Fibroblast of the aortic adventitia (primary cell): ENCODE measurements at regions not wholly inside any gene's neighbourhood (a gene's known extent, or its start where the extent isn't known, plus 50 kb on each side); places are given as distances from the start of the nearest gene placed in this dataset.

Source experiments
- DNase-seq: peaks from one replicate; pipeline ENCODE4 v3.0.0-alpha.2; 2010; ENCODE audit warnings: low read depth
- H3K4me3 ChIP-seq: 2 replicates; pipeline ENCODE4 v1.5.1; 2011; ENCODE audit warnings: low read depth, mild to moderate bottlenecking, control low read depth, low read length, moderate library complexity
- CTCF ChIP-seq: IDR thresholded peaks from 2 replicates; pipeline ENCODE4 v1.5.1; 2011; ENCODE audit warnings: mild to moderate bottlenecking, low read length, control low read depth, inconsistent platforms; ENCODE audit not compliant: insufficient read depth

- TF ChIP-seq CTCF, result no peak
- no peak for DNase-seq
- no peak overlapping the region for H3K4me3 ChIP-seq
Measured at GRCh38 chr2:220433131-220433530, 805.7 kb downstream of the SLC4A3 start.

GRCh38 chr2:220434385-220434784, 807.0 kb downstream of the SLC4A3 start:
- no peak for TF ChIP-seq CTCF
- peak; percentile 72 for DNase-seq
- H3K4me3 ChIP-seq, result no peak overlapping the region

GRCh38 chr2:220437938-220438337, 810.5 kb downstream of the SLC4A3 start:
- no peak for TF ChIP-seq CTCF
- no peak overlapping the region for H3K4me3 ChIP-seq
- no peak for DNase-seq

GRCh38 chr2:220440731-220441130, 813.3 kb downstream of the SLC4A3 start:
- no peak overlapping the region for H3K4me3 ChIP-seq
- no peak for TF ChIP-seq CTCF
- DNase-seq, result no peak

- H3K4me3 ChIP-seq, result no peak overlapping the region
- TF ChIP-seq CTCF, result no peak
- DNase-seq, result no peak
Measured at GRCh38 chr2:220441404-220441803, 814.0 kb downstream of the SLC4A3 start.

- no peak for DNase-seq
- H3K4me3 ChIP-seq, result no peak overlapping the region
- TF ChIP-seq CTCF, result no peak
Measured at GRCh38 chr2:220442012-220442411, 814.6 kb downstream of the SLC4A3 start.

- DNase-seq, result peak; percentile 23
- no peak for TF ChIP-seq CTCF
- no peak overlapping the region for H3K4me3 ChIP-seq
Measured at GRCh38 chr2:220445429-220446105, 818.1 kb downstream of the SLC4A3 start.
